ENCODE measurements at regions not wholly inside any gene's neighbourhood (a gene's known extent, or its start where the extent isn't known, plus 50 kb on each side); places are given as distances from the start of the nearest gene placed in this dataset.

DNA sequence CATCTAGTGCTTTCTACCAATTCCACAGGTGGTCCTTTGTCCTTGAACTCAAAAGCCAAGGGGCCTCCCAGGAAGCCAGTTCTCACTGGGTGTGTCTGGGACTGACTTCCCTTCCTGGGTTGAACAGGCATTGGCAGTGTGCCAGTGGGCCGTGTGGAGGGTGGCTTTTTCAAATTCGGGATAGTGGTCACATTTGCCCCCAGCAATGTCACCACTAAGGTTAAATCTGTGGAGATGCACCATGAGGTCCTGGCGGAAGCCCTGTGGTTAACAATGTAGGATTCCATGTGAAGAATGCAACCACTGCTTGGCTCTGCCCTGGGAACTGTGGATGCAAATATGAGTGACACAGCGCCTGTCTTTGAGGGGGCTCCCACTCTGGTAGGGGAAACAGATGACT lies 53.2 kb upstream of the MTNR1B start (continued):
- TF ChIP-seq, protein P1, sequence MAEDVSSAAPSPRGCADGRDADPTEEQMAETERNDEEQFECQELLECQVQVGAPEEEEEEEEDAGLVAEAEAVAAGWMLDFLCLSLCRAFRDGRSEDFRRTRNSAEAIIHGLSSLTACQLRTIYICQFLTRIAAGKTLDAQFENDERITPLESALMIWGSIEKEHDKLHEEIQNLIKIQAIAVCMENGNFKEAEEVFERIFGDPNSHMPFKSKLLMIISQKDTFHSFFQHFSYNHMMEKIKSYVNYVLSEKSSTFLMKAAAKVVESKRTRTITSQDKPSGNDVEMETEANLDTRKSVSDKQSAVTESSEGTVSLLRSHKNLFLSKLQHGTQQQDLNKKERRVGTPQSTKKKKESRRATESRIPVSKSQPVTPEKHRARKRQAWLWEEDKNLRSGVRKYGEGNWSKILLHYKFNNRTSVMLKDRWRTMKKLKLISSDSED (CRISPR knock-in tag; IDR thresholded peaks at IDR 0.05), result no peak
- TF ChIP-seq, protein P2, sequence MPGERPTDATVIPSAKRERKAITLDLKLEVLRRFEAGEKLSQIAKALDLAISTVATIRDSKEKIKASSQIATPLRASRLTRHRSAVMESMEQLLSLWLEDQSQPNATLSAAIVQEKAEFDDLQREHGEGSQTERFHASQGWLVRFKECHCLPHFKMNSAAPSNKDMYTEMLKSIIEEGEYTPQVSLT (CRISPR knock-in tag; IDR thresholded peaks at IDR 0.05; ENCODE audit: borderline replicate concordance, low read depth), result no peak

DNA sequence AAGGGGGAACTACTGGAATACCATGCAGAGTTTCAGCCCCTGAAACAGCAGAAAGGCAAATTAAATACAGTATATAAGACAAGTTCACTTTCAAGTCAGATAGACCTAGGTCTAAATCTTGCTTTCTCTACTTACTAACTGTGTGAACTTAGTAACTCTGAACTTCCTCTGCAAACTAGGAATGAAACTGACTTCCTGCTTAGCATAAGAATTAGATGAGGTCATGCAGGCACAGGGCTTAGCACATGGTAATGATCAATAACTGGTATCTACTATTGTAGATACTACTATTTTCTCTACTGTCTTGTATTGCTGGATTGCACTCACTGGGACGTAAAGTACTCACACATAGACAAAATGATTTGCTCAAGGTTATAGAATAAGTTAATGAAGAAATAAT lies 51.5 kb upstream of the MTNR1B start:
- no peak overlapping the region for H3K9ac ChIP-seq (ENCODE audit: insufficient read depth, low read depth, low read length)
- no peak for ATAC-seq
- no peaks in the 10 kb centered on the region for H3K36me3 ChIP-seq (replicated peaks in 1 of 2; ENCODE audit: control insufficient read depth in 1 of 2, insufficient read depth in 2 of 2, low read length in 2 of 2)
- H2AFZ ChIP-seq (ENCODE audit: low read length), result no peak overlapping the region
- no peak for FAIRE-seq
- H3K4me1 ChIP-seq (ENCODE audit: insufficient read depth, low read length), result no peaks in the 10 kb centered on the region
- no peaks in the 10 kb centered on the region for H3K27me3 ChIP-seq (ENCODE audit: control insufficient read depth in 1 of 2, insufficient read depth in 2 of 2, low read length in 2 of 2)
- BruUV-seq (replicated peaks), result no TSS peak
- no peaks in the 10 kb centered on the region for H3K79me2 ChIP-seq (ENCODE audit: insufficient read depth, low read length)
- H4K20me1 ChIP-seq (ENCODE audit: insufficient read depth, low read length), result no peaks in the 10 kb centered on the region
- ChIA-PET POLR2A (no interaction called here), CTCF (ENCODE audit: low intra/inter-chr PET ratio, low total read pairs) (no interaction called here)
- no peak overlapping the region for H3K4me3 ChIP-seq (replicated peaks in 1 of 3; ENCODE audit: insufficient read depth in 1 of 3, low read depth in 2 of 3, low read length in 3 of 3)
- WGBS (ENCODE audit: low lambda C conversion rate), result 6% methylated on average over 1 of the region's 1 CpG
- H3K4me2 ChIP-seq (ENCODE audit: low read depth, low read length), result no peak overlapping the region
- intact Hi-C loops (cut with micrococcal nuclease; ENCODE audit: unreplicated experiment) (no loop called here), in situ Hi-C loops (cut with HindIII; ENCODE audit: extremely low pct_ligation_motif_present, low pct_unique_long_range_greater_than_20kb) (no loop called here)
- H3K9me3 ChIP-seq (ENCODE audit: low read length), result no peaks in the 10 kb centered on the region
- DNase-seq (ENCODE audit: low spot score), result no peak
- H3K27ac ChIP-seq (ENCODE audit: extremely low read length, insufficient read depth, low read length), result no peak overlapping the region
- TF ChIP-seq, protein P3, sequence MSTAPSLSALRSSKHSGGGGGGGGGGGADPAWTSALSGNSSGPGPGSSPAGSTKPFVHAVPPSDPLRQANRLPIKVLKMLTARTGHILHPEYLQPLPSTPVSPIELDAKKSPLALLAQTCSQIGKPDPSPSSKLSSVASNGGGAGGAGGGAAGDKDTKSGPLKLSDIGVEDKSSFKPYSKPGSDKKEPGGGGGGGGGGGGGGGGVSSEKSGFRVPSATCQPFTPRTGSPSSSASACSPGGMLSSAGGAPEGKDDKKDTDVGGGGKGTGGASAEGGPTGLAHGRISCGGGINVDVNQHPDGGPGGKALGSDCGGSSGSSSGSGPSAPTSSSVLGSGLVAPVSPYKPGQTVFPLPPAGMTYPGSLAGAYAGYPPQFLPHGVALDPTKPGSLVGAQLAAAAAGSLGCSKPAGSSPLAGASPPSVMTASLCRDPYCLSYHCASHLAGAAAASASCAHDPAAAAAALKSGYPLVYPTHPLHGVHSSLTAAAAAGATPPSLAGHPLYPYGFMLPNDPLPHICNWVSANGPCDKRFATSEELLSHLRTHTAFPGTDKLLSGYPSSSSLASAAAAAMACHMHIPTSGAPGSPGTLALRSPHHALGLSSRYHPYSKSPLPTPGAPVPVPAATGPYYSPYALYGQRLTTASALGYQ (CRISPR knock-in tag; IDR thresholded peaks at IDR 0.05), result no peak
- TF ChIP-seq, protein P4, sequence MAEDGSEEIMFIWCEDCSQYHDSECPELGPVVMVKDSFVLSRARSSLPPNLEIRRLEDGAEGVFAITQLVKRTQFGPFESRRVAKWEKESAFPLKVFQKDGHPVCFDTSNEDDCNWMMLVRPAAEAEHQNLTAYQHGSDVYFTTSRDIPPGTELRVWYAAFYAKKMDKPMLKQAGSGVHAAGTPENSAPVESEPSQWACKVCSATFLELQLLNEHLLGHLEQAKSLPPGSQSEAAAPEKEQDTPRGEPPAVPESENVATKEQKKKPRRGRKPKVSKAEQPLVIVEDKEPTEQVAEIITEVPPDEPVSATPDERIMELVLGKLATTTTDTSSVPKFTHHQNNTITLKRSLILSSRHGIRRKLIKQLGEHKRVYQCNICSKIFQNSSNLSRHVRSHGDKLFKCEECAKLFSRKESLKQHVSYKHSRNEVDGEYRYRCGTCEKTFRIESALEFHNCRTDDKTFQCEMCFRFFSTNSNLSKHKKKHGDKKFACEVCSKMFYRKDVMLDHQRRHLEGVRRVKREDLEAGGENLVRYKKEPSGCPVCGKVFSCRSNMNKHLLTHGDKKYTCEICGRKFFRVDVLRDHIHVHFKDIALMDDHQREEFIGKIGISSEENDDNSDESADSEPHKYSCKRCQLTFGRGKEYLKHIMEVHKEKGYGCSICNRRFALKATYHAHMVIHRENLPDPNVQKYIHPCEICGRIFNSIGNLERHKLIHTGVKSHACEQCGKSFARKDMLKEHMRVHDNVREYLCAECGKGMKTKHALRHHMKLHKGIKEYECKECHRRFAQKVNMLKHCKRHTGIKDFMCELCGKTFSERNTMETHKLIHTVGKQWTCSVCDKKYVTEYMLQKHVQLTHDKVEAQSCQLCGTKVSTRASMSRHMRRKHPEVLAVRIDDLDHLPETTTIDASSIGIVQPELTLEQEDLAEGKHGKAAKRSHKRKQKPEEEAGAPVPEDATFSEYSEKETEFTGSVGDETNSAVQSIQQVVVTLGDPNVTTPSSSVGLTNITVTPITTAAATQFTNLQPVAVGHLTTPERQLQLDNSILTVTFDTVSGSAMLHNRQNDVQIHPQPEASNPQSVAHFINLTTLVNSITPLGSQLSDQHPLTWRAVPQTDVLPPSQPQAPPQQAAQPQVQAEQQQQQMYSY (CRISPR knock-in tag; IDR thresholded peaks at IDR 0.05), result no peak
- TF ChIP-seq REXO4 (CRISPR knock-in tag; IDR thresholded peaks at IDR 0.05; ENCODE audit: borderline replicate concordance), result no peak
- TF ChIP-seq MED13 (CRISPR knock-in tag; IDR thresholded peaks at IDR 0.05), result no peak
- TF ChIP-seq ZNF709 (CRISPR knock-in tag; IDR thresholded peaks at IDR 0.05), result no peak
- TF ChIP-seq ZNF431 (CRISPR knock-in tag; IDR thresholded peaks at IDR 0.05; ENCODE audit: borderline replicate concordance, low read depth), result no peak
- TF ChIP-seq ZNF232 (CRISPR knock-in tag; IDR thresholded peaks at IDR 0.05; ENCODE audit: borderline replicate concordance), result no peak
- TF ChIP-seq NFRKB (IDR thresholded peaks at IDR 0.05), result no peak
- TF ChIP-seq ZNF263 (CRISPR knock-in tag; IDR thresholded peaks at IDR 0.05), result no peak
- TF ChIP-seq, protein P5, sequence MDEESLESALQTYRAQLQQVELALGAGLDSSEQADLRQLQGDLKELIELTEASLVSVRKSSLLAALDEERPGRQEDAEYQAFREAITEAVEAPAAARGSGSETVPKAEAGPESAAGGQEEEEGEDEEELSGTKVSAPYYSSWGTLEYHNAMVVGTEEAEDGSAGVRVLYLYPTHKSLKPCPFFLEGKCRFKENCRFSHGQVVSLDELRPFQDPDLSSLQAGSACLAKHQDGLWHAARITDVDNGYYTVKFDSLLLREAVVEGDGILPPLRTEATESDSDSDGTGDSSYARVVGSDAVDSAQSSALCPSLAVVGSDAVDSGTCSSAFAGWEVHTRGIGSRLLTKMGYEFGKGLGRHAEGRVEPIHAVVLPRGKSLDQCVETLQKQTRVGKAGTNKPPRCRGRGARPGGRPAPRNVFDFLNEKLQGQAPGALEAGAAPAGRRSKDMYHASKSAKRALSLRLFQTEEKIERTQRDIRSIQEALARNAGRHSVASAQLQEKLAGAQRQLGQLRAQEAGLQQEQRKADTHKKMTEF (CRISPR knock-in tag; IDR thresholded peaks at IDR 0.05), result no peak
- TF ChIP-seq, protein P6, sequence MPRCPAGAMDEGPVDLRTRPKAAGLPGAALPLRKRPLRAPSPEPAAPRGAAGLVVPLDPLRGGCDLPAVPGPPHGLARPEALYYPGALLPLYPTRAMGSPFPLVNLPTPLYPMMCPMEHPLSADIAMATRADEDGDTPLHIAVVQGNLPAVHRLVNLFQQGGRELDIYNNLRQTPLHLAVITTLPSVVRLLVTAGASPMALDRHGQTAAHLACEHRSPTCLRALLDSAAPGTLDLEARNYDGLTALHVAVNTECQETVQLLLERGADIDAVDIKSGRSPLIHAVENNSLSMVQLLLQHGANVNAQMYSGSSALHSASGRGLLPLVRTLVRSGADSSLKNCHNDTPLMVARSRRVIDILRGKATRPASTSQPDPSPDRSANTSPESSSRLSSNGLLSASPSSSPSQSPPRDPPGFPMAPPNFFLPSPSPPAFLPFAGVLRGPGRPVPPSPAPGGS (CRISPR knock-in tag; IDR thresholded peaks at IDR 0.05), result no peak
- TF ChIP-seq RBAK (CRISPR knock-in tag; IDR thresholded peaks at IDR 0.05), result no peak
